IPS DF 6.9 (cell line): ENCODE measurements at regions not wholly inside any gene's neighbourhood (a gene's known extent, or its start where the extent isn't known, plus 50 kb on each side); places are given as distances from the start of the nearest gene placed in this dataset.

Experiments
- DNase-seq: peaks from one replicate; pipeline ENCODE4 v3.0.0-alpha.2; 2013; ENCODE audit warnings: low read depth, low spot score
- H3K27ac ChIP-seq: one replicate; pipeline ENCODE4 v1.5.1; 2013; ENCODE audit warnings: low read length, control low read depth
- H3K27me3 ChIP-seq: 2 replicates; pipeline ENCODE4 v1.6.1; 2013; ENCODE audit warnings: mild to moderate bottlenecking, low read length; ENCODE audit not compliant: control insufficient read depth, insufficient read depth
- H3K36me3 ChIP-seq: 2 replicates; pipeline ENCODE4 v1.6.1; 2013; ENCODE audit warnings: low read length; ENCODE audit not compliant: control insufficient read depth, insufficient read depth
- H3K4me1 ChIP-seq: 2 replicates; pipeline ENCODE4 v1.6.1; 2013; ENCODE audit warnings: low read length; ENCODE audit not compliant: control insufficient read depth, insufficient read depth
- H3K4me3 ChIP-seq: 2 replicates; pipeline ENCODE4 v1.5.1; 2013; ENCODE audit warnings: mild to moderate bottlenecking, low read length
- H3K9me3 ChIP-seq: 2 replicates; pipeline ENCODE4 v1.6.1; 2013; ENCODE audit warnings: low read length, inconsistent platforms; ENCODE audit not compliant: control insufficient read depth, insufficient read depth
- WGBS: extraction: QIAGEN DNeasy Blood & Tissue Kit; methylation state at CpG from one replicate; pipeline ENCODE4 v1.1.7; 2013; ENCODE audit warnings: mixed read lengths, missing lambda C conversion rate; ENCODE audit not compliant: insufficient read length, insufficient coverage; 5-methylcytosine and 5-hydroxymethylcytosine counted together

DNA sequence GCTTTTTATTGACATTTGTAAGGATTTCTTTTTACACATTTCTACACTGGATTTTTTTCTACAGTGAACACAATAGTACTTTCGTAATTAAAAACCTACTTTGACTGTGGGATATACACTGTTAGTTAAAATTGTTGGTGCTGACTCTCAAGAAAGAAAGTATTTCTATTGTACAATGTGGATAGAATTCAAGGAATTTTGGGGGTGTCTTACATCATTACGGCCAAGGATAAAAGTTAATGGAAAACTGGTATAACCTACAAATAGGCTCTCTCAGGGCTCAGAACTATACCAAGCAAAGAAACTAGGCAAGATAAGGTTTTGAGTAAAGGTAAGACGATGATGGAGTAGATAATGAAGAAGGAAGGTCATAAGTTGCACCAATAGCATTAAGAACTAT, 198.4 kb upstream of the PARD3B start:
- H3K27me3 ChIP-seq = no peaks in the 10 kb centered on the region
- no peaks in the 10 kb centered on the region for H3K4me1 ChIP-seq
- DNase-seq = no peak
- no CpG with 5 or more reads among the region's 3 CpGs for WGBS
- H3K27ac ChIP-seq = no peak overlapping the region
- no peaks in the 10 kb centered on the region for H3K9me3 ChIP-seq
- H3K4me3 ChIP-seq = no peak overlapping the region
- H3K36me3 ChIP-seq = no peaks in the 10 kb centered on the region

DNA sequence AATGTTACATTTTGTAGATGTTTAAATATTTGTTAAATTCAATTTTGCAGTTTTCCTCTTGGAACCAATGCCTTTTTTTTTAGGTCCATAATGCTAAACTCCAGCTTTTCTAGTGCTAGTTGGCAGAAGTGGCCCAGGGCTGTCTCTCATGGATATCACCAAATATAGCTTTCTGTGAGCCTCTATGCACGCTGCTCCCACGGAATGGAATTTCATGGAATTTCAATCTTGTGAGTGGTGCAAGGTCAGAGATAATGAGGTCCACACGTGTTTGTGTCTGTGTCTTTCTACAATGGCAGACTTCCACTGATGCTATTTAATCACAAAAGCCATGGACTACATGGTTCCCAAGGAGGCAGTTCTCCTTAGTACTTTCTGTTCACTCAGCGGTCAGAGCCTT, 191.5 kb upstream of the PARD3B start:
- no peak overlapping the region for H3K27ac ChIP-seq
- H3K36me3 ChIP-seq = no peaks in the 10 kb centered on the region
- no peak overlapping the region for H3K4me3 ChIP-seq
- H3K4me1 ChIP-seq = no peaks in the 10 kb centered on the region
- H3K27me3 ChIP-seq = no peaks in the 10 kb centered on the region
- no CpG with 5 or more reads among the region's 4 CpGs for WGBS
- no peak for DNase-seq
- no peaks in the 10 kb centered on the region for H3K9me3 ChIP-seq

DNA sequence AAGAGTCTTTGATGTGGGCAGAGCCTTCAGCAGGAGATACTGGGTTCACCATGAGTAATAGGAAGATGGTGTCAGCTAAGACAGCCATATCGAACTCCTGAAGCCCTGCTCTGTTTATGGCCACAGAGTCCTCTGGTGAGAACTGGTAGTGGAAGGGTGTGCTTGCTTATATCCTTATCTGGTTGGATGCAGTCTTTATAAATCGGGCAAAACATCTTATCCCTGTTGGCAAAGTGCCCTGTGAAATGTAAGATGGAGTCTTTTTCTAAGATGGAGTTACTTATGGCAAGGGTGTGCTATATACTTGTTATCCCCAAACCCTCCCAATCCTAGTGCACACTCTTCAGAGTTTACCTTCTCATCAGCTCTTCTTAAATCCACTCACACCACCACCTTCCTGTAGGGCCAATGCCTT, 190.8 kb upstream of the PARD3B start:
- WGBS = no CpG with 5 or more reads among the region's 2 CpGs
- no peaks in the 10 kb centered on the region for H3K27me3 ChIP-seq
- H3K4me3 ChIP-seq = no peak overlapping the region
- H3K36me3 ChIP-seq = no peaks in the 10 kb centered on the region
- no peaks in the 10 kb centered on the region for H3K9me3 ChIP-seq
- H3K27ac ChIP-seq = no peak overlapping the region
- no peaks in the 10 kb centered on the region for H3K4me1 ChIP-seq
- DNase-seq = no peak

DNA sequence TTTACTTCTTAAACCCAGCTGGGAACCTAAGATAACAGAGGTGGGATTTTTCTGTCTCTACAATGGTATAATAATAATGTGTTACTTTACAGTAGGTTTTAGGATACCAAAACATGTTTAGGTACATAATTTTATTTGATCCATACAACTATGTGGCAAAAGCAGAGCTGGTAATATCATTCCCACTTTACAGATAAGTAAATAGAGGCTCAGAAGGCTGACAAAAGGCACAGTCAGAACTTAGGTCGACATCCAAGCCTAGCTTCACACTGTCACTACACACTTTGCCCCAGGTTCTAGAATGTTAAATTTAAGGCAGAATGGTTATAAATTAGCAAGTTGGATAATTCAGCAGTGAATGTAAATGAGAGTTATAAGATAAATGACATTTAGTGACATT, 189.6 kb upstream of the PARD3B start:
- no peak overlapping the region for H3K27ac ChIP-seq
- no peak for DNase-seq
- H3K4me1 ChIP-seq = no peaks in the 10 kb centered on the region
- WGBS = no CpG with 5 or more reads among the region's 1 CpG
- H3K9me3 ChIP-seq = no peaks in the 10 kb centered on the region
- no peaks in the 10 kb centered on the region for H3K27me3 ChIP-seq
- no peak overlapping the region for H3K4me3 ChIP-seq
- no peaks in the 10 kb centered on the region for H3K36me3 ChIP-seq

GRCh38 chr2:204356151-204356641, 189.1 kb upstream of the PARD3B start:
- no peaks in the 10 kb centered on the region for H3K9me3 ChIP-seq
- no peaks in the 10 kb centered on the region for H3K4me1 ChIP-seq
- no peak overlapping the region for H3K4me3 ChIP-seq
- H3K27me3 ChIP-seq = no peaks in the 10 kb centered on the region
- DNase-seq = no peak
- H3K36me3 ChIP-seq = no peaks in the 10 kb centered on the region
- WGBS = no CpG with 5 or more reads among the region's 4 CpGs
- no peak overlapping the region for H3K27ac ChIP-seq

DNA sequence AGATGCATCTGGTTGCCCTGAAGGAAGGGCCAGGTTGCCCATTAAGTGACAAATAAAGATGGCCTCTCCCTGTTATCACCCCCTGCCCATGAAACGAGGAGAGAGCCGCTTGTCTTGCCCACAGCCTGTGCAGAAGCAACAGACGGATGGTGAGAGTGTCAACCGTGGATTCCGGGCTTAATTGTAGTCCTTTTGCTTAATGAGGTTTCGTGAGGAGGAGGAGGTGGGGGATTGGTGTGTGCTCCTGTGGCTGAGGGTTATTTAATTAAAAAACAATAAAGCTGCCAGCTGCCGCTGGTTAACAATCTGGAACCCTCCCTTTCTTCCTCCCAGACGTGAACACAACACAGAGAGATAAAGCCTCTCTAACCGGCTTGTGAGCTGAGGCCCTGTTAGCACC, 188.0 kb upstream of the PARD3B start:
- Histone ChIP-seq H3K27me3 (no peaks in the 10 kb centered on the region), H3K4me1 (no peaks in the 10 kb centered on the region), H3K9me3 (no peaks in the 10 kb centered on the region), H3K36me3 (no peaks in the 10 kb centered on the region), H3K4me3 (no peak overlapping the region), H3K27ac (no peak overlapping the region)
- WGBS = no CpG with 5 or more reads among the region's 9 CpGs
- DNase-seq = no peak

GRCh38 chr2:204359076-204359475, 186.2 kb upstream of the PARD3B start:
- Histone ChIP-seq H3K27me3 (no peaks in the 10 kb centered on the region), H3K4me1 (no peaks in the 10 kb centered on the region), H3K27ac (no peak overlapping the region), H3K36me3 (no peaks in the 10 kb centered on the region), H3K9me3 (no peaks in the 10 kb centered on the region), H3K4me3 (no peak overlapping the region)
- WGBS = no CpG with 5 or more reads among the region's 1 CpG
- DNase-seq = no peak

DNA sequence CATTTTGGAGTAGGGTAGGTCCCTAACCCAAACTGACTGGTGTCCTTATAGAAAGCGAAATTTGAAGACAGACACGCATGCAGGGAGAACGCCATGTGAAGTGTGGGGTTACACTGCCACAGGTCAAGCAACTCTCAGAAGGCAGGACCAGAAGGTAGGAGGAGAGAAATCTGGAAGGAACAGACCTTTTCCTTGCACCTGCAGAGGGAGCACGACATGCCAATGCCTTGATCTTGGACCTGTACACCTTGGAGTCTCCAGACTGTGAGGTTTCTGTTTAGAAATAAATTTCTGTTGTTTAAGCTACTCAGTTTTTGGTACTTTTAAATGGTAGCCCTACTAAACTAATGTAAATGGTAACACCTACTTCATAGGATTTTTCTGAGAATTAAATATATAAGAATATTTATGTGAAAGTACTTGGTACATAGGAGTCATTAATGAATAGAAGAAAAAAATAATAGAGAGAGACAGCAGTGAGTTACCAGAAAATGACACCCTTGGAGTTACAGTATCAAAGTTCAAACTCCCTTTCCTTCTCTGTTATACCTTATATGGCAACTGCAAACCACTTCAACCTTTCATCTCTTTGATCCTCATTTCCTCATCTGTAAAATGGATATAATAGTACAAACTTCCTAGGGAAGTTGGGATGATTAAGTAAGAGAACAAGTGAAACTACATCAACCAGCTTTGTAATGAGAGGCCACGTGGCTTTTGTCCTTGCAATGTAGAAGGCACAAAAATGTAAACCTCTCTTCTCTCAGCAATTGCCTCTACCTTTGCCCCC, 184.9 kb upstream of the PARD3B start:
- H3K9me3 ChIP-seq = no peaks in the 10 kb centered on the region
- H3K36me3 ChIP-seq = no peaks in the 10 kb centered on the region
- DNase-seq = no peak
- WGBS = no CpG with 5 or more reads among the region's 5 CpGs
- H3K27ac ChIP-seq = no peak overlapping the region
- H3K4me3 ChIP-seq = no peak overlapping the region
- H3K27me3 ChIP-seq = no peaks in the 10 kb centered on the region
- no peaks in the 10 kb centered on the region for H3K4me1 ChIP-seq

DNA sequence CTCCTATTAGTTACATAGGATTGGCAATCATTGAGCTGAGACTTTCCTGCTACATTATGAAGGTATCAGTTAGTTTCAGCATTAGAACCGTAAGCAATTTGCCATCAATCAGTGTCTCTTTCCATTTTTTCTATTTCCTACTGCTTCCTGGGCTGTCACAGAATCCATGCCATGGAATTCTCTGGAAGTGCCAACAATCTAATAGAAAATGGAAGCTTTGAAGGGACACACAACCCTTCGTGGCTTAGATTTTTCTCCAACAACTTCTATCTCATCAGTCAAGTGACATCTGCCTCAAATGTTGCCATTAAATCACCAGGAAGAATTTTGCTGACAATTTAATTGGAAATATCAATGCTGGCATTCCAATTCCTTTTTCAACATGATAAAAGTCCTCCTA, 183.5 kb upstream of the PARD3B start:
- H3K27me3 ChIP-seq = no peaks in the 10 kb centered on the region
- WGBS = no CpG with 5 or more reads among the region's 2 CpGs

GRCh38 chr2:204362581-204362980, 182.7 kb upstream of the PARD3B start:
- no peaks in the 10 kb centered on the region for H3K27me3 ChIP-seq
- H3K4me1 ChIP-seq = no peaks in the 10 kb centered on the region
- H3K27ac ChIP-seq = no peak overlapping the region
- no peaks in the 10 kb centered on the region for H3K9me3 ChIP-seq
- H3K4me3 ChIP-seq = no peak overlapping the region
- no CpG with 5 or more reads among the region's 2 CpGs for WGBS
- H3K36me3 ChIP-seq = no peaks in the 10 kb centered on the region
- no peak for DNase-seq

More for the DNA sequence above, 183.5 kb upstream of the PARD3B start:
- Histone ChIP-seq H3K36me3 (no peaks in the 10 kb centered on the region), H3K4me3 (no peak overlapping the region), H3K9me3 (no peaks in the 10 kb centered on the region), H3K4me1 (no peaks in the 10 kb centered on the region), H3K27ac (no peak overlapping the region)
- DNase-seq = no peak

DNA sequence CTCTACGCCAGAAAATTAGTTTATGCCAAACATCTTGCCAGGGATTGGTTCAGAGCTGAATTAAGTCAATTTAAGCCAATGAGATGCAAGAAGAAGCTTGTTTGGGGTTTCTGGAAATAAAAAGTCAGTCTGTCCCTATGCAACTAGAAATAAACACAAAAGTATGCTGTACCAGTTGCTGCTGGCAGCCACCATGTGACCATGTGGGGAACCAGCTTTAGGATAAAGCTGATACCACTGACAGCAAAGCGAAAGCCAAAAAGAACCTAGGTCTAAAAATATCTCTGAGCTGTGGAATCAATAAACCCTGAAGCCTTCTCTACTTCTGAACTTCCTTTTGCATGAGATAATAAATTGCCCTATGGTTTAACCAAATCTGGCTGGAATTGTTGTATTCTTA, 181.8 kb upstream of the PARD3B start:
- Histone ChIP-seq H3K4me3 (no peak overlapping the region), H3K36me3 (no peaks in the 10 kb centered on the region), H3K9me3 (no peaks in the 10 kb centered on the region), H3K4me1 (no peaks in the 10 kb centered on the region), H3K27ac (no peak overlapping the region), H3K27me3 (no peaks in the 10 kb centered on the region)
- no CpG with 5 or more reads among the region's 2 CpGs for WGBS
- DNase-seq = no peak
